GM19463 (cell line): ENCODE measurements at regions not wholly inside any gene's neighbourhood (a gene's known extent, or its start where the extent isn't known, plus 50 kb on each side); places are given as distances from the start of the nearest gene placed in this dataset.

ENCODE experiments used
- ATAC-seq: cut with Tn5 transposase; IDR thresholded peaks from one replicate; pipeline ENCODE4 v1.9.1; 2021; ENCODE audit warnings: mild to moderate bottlenecking, moderate library complexity; ENCODE audit not compliant: unreplicated experiment

DNA sequence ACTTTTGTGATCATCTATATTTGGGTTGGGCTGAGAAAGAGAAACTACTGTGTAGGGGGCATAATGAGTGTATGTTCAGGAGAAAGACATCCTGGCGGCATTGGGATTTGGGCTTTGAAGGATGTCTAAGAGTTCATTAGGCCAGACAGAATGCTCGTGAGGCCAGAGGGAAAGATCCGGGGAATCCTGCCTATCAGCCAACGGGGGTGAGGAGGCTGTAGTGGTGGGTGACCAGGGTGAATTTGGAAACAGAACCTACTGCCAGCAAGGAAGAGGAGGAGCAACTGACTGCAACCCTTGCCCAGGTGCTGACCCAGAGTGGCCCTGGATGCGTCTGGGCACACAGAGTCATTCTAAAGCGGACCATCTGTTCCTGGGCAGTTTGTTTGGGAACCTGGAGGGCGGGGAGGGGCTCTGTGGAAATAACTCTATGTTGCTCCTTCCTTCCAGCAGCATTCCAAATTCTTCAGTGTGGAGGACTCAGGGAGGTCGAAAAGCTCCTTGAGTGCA lies 56.9 kb upstream of the ECE1 start:
- no peak for ATAC-seq

DNA sequence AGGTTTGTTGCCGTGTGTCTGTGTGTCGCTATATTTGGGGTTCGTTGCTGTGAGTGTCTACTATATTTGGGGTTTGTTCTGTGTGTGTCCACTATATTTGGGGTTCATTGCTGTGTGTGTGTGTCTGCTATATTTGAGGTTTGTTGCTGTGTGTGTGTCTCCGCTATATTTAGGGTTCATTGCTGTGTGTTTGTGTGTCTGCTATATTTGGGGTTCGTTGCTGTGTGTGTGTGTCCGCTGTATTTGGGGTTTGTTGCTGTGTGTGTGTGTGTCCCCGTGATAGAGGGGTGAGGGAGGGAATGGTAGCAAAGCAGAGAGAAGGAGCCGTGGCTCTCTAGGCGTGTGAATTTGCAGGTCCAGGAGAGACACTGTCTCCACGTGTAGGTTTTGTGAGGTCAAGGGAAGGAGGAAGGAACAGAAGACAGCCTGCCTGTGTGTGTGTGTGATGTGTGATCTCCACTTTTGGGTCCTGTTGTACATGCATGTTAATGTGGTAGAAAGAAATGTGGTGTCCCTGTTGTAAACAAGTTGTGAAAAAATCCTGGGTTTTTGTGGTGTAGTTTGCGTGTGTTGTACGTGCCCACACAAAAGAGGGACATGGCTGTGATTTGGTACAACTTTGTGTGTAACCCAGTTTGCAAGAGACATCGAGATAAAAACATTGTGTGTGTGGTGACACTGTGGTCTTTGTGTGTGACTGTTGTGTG lies 56.3 kb upstream of the ECE1 start:
- ATAC-seq, result no peak

DNA sequence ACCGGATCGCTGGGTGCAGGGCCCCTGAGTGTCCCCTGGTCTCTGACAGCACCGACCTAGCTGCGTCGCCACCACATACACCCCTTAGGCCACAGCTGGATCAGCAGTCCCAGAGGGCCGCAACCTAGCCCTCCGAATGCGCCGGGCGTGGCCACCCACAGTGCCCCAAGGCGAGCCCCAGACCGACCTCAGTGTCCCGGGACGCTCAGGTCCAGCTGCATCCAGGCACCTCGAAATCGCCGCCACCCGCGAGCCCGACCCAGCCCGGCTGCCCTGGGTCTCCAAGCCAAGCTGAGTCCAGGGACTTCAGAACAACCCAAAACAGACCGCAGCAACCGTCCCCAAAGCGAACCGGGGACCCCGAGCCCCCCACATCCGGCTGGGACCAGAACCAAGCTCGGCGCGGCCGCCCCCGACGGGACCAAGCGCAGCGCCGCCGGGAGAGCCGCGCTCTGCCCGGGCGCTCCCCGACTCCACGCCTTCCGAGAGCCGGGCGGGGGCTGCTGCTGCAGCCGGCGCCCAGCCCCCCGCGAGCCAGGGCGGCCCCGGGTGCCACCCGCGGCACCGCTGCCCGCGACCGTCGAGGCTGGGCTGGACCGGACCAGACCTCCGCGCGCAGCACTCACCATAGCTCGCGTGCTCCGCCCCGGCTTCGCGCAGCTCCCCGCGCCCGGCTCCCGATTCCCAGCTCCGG lies 54.6 kb upstream of the ECE1 start:
- peak; percentile 32 for ATAC-seq

DNA sequence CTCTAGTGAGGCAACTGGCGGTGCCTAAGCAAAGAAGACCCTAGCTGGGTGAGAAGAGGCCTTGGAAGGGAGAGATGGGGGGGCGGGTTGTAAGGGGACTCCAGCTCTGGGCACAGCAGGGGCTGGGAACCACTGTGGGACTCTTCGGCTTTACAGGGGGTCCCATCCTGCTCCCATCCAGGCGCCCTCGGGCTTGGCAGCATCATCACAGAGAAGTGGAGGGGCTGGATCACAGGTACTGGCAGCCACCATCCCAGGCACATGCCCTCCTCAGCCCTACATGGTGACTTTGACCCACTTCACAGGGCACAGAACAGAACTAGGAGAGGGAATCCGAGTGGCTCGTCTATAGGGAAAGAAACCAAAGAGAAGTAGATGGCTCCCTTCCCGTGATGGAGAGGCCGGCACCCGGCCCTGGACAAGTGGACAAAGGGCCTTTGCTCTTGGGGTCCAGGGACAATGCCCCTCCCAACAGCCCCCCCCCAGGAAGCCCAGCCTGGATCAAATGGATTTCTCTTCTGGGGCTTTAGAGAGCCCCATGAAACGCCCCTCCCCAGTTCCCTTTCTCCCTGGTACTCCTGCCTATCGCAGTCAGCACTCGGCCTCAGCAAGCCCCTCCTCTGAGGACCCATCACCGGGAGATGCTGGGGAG lies 54.0 kb upstream of the ECE1 start:
- ATAC-seq, result no peak

DNA sequence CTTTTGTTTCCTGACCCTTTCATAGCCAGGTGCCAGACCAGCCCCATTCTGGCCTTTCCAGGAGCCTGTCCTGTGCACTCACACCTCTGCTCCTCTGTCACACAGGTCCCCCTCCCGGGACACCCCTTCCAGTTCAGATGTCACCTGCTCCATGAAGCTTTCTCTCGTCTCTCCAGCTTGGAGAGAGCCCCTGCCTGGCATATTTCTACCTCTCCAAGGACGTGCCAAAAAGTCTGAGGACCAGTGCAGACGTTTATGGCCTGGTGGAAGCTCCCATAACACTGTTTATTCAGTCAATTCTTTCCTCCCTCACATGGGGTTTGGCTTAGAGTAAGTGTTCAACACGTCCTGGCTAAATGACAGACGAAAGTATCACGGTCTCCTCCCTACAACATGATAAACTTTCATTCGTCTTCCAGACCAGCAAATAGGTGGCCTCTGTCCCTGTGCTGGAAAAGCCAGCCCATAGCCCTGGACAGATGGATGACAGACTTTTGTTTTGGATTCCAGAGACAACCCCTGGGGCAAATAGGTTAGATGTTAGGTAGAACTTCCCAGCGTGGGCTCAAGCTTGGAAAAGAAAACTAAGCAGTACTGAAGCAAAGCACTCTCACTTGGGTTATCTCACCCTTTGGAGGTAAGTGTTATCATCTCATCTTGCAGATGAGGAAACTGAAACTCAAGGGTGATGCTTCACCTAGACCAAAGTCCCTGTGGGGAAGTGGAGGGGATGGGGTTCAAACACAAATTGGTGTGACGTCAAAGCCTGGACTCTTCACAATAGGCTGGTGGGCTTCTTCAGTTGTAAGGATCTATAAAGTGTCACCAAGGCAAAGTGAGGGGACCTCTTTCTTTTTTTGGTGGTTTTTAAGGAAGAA lies 52.9 kb upstream of the ECE1 start:
- no peak for ATAC-seq

DNA sequence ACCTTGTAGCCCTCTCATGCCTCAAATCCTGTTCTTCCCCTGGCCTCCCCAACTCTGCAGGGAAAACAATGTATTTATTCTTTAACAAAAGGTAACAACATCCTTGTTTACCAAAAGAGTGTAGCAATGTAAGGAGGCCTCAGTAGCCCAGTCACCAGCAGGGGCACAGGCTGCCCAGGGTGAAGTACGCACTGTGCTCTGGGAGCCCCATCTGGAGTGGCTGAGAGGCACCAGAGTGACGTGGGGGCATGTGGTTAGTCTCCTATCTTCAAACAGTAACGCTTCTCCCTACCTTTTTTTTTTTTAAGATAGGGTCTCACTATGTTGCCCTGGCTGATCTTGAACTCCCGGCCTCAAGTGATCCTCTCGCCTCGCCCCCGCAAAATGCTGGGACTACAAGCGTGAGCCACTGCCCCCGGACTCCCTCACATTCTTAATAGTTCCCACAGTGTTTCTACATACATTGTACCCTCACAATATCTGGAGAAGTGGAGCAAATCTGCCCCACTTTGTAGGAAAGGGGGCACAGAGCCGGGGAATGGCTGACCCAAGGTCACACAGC lies 51.3 kb upstream of the ECE1 start:
- no peak for ATAC-seq

DNA sequence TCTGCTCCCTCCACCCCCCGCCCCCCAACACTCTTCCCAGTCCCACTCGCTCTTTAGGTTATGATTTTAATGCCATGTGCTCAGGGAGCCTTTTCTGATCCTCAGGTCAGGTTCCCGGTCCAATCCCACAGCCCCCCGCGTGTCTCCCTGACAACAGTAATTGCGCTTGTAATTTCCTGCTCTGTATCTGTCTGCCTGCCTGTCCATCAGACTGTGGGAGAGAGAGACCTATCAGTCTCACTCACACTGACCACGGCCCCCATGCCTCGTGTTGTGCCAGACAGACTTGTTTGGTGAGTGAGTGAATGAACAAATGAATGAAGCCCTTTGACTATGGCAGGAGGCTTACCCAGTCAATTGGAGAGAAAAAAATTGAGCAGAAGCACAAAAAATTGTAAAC lies 50.8 kb upstream of the ECE1 start:
- no peak for ATAC-seq

DNA sequence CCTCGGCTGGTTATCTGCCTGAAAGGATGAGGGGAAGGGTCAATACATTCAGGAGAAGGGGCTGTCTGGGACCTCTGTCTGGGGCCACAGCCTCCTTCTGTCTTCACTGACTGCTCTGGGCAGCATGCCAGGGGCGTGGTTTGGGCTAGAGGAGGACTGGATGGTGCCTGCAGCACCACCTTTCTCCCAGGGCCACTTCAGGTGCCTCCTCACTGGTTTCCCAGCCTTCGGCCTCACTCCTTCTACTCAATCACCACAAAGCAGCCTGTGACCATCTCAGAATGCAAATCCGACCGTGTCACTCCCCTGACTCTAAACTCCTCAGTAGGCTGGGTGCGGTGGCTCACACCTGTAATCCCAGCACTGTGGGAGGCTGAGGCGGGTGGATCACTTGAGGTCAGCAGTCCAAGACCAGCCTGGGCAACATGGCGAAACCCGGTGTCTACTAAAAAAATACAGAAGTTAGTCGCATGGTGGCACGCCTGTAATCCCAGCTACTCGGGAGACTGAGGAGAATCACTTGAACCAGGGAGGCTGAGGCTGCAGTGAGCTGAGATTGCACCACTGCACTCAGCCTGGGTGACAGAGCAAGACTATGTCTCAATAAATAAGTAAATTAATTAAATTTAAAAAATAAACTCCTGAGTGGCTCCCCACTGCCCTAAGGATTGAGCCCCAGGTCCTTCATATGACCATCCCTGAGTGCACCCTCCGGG lies 50.1 kb upstream of the ECE1 start:
- ATAC-seq, result no peak
